Trophoblast cell (in vitro differentiated cells and primary cell): ENCODE measurements at regions not wholly inside any gene's neighbourhood (a gene's known extent, or its start where the extent isn't known, plus 50 kb on each side); places are given as distances from the start of the nearest gene placed in this dataset.

Experiments used
- DNase-seq, 2 donors: peaks; one replicate each; pipeline ENCODE4 v3.0.0-alpha.2; 2016
- H2AFZ ChIP-seq: 2 replicates; pipeline ENCODE4 v1.6.1; 2013; ENCODE audit warnings: low read length, moderate library complexity, mild to moderate bottlenecking; ENCODE audit not compliant: insufficient read depth, poor library complexity
- H2AK5ac ChIP-seq: 2 replicates; pipeline ENCODE4 v1.6.1; 2013; ENCODE audit warnings: mild to moderate bottlenecking, low read length
- H2BK120ac ChIP-seq: 2 replicates; pipeline ENCODE4 v1.6.1; 2013; ENCODE audit warnings: low read length, mild to moderate bottlenecking, moderate library complexity; ENCODE audit not compliant: insufficient read depth, poor library complexity
- H2BK12ac ChIP-seq: 2 replicates; pipeline ENCODE4 v1.6.1; 2013; ENCODE audit warnings: mild to moderate bottlenecking, low read length, moderate library complexity
- H2BK5ac ChIP-seq: 2 replicates; pipeline ENCODE4 v1.6.1; 2013; ENCODE audit warnings: low read length, low read depth, moderate library complexity, mild to moderate bottlenecking; ENCODE audit not compliant: poor library complexity
- H3K14ac ChIP-seq: 2 replicates; pipeline ENCODE4 v1.6.1; 2013; ENCODE audit warnings: mild to moderate bottlenecking, low read length
- H3K18ac ChIP-seq: 2 replicates; pipeline ENCODE4 v1.6.1; 2013; ENCODE audit warnings: mild to moderate bottlenecking, low read length
- H3K23ac ChIP-seq: 2 replicates; pipeline ENCODE4 v1.6.1; 2013; ENCODE audit warnings: low read length
- H3K27ac ChIP-seq: 2 replicates; pipeline ENCODE4 v1.5.1; 2013; ENCODE audit warnings: low read depth, mild to moderate bottlenecking, inconsistent platforms, low read length, moderate library complexity
- H3K27me3 ChIP-seq: 2 replicates; pipeline ENCODE4 v1.6.1; 2013; ENCODE audit warnings: inconsistent platforms, mild to moderate bottlenecking, low read length, moderate library complexity; ENCODE audit not compliant: insufficient read depth
- H3K36me3 ChIP-seq, 2 experiments: 1 replicate in 1 of 2; 2 replicates in 1 of 2; pipeline ENCODE4 v1.6.1; 2013; ENCODE audit warnings: low read length in 2 of 2, mild to moderate bottlenecking in 2 of 2, moderate library complexity in 1 of 2; ENCODE audit not compliant: insufficient read depth in 2 of 2, control insufficient read depth in 1 of 2
- H3K4ac ChIP-seq: 2 replicates; pipeline ENCODE4 v1.6.1; 2013; ENCODE audit warnings: low read depth, mild to moderate bottlenecking, low read length, moderate library complexity
- H3K4me1 ChIP-seq, 2 experiments: 1 replicate in 1 of 2; 2 replicates in 1 of 2; pipeline ENCODE4 v1.6.1; 2013; ENCODE audit warnings: low read length in 2 of 2, mild to moderate bottlenecking in 2 of 2, moderate library complexity in 1 of 2; ENCODE audit not compliant: insufficient read depth in 2 of 2, control insufficient read depth in 1 of 2
- H3K4me2 ChIP-seq: 2 replicates; pipeline ENCODE4 v1.6.1; 2013; ENCODE audit warnings: inconsistent platforms, mild to moderate bottlenecking, low read length, moderate library complexity
- H3K4me3 ChIP-seq: 2 replicates; pipeline ENCODE4 v1.5.1; 2013; ENCODE audit warnings: mild to moderate bottlenecking, low read depth, low read length, inconsistent platforms
- H3K79me1 ChIP-seq: one replicate; pipeline ENCODE4 v1.6.1; 2013; ENCODE audit warnings: low read length
- H3K79me2 ChIP-seq: 2 replicates; pipeline ENCODE4 v1.6.1; 2013; ENCODE audit warnings: low read length, mild to moderate bottlenecking; ENCODE audit not compliant: control insufficient read depth, insufficient read depth, poor library complexity
- H3K9ac ChIP-seq: 2 replicates; pipeline ENCODE4 v1.6.1; 2013; ENCODE audit warnings: mild to moderate bottlenecking, low read length
- H3K9me3 ChIP-seq: 2 replicates; pipeline ENCODE4 v1.6.1; 2013; ENCODE audit warnings: low read depth, mild to moderate bottlenecking, control low read depth, inconsistent platforms, low read length; ENCODE audit not compliant: insufficient read depth
- H4K12ac ChIP-seq: 2 replicates; pipeline ENCODE4 v1.6.1; 2013; ENCODE audit warnings: low read depth, mild to moderate bottlenecking, low read length, moderate library complexity
- H4K8ac ChIP-seq: 2 replicates; pipeline ENCODE4 v1.6.1; 2013; ENCODE audit warnings: low read depth, mild to moderate bottlenecking, low read length, moderate library complexity
- H4K91ac ChIP-seq: one replicate; pipeline ENCODE4 v1.6.1; 2013; ENCODE audit warnings: low read depth, mild to moderate bottlenecking, low read length, moderate library complexity
- WGBS: extraction: QIAGEN DNeasy Blood & Tissue Kit; methylation state at CpG from one replicate; pipeline ENCODE4 v1.1.7; 2013; ENCODE audit warnings: missing lambda C conversion rate; ENCODE audit not compliant: insufficient read length, insufficient coverage; ENCODE audit errors: extremely low coverage; 5-methylcytosine and 5-hydroxymethylcytosine counted together

DNA sequence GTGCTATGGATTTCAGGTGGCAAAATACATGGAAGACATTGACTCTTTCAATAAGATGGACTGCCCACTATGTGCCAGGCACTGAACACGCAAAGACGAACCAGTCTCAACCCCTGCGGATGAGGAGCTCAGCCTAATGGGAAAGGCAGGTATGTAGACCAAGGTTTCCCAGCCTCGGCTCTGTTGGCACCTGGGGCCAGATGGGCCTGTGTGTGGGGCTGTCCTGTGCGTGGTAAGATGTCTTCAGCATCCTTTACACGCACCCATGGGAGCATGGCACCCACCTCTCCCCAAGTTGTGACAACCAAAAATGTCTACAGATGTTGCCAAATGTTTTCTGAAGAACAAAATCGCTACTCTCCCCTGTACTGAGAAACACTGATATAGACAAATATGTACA is 82.6 kb upstream of the FOXQ1 start:
- Histone ChIP-seq H3K4ac (no peak overlapping the region), H3K23ac (no peak overlapping the region), H3K27me3 (no peaks in the 10 kb centered on the region), H3K79me1 (no peaks in the 10 kb centered on the region), H2AFZ (no peak overlapping the region), H3K4me3 (no peak overlapping the region), H3K36me3 (no peaks in the 10 kb centered on the region), H2BK5ac (no peak overlapping the region), H3K9me3 (no peaks in the 10 kb centered on the region), H4K91ac (no peak overlapping the region), H3K4me1 (no peaks in the 10 kb centered on the region), H2BK12ac (no peak overlapping the region), H3K4me2 (no peak overlapping the region), H3K9ac (no peak overlapping the region), H3K27ac (no peak overlapping the region), H3K79me2 (no peaks in the 10 kb centered on the region), H4K12ac (no peak overlapping the region), H3K18ac (no peak overlapping the region), H2BK120ac (no peak overlapping the region), H4K8ac (no peak overlapping the region), H2AK5ac (no peak overlapping the region), H3K14ac (no peak overlapping the region)
- DNase-seq: no peak
- no CpG with 5 or more reads among the region's 7 CpGs for WGBS

GRCh38 chr6:1228754-1229191 is 83.1 kb upstream of the FOXQ1 start:
- Histone ChIP-seq H3K14ac (no peak overlapping the region), H2BK12ac (no peak overlapping the region), H4K12ac (no peak overlapping the region), H3K9me3 (no peaks in the 10 kb centered on the region), H3K27me3 (no peaks in the 10 kb centered on the region), H3K79me2 (no peaks in the 10 kb centered on the region), H2AFZ (no peak overlapping the region), H3K18ac (no peak overlapping the region), H2AK5ac (no peak overlapping the region), H3K27ac (no peak overlapping the region), H2BK120ac (no peak overlapping the region), H3K9ac (no peak overlapping the region), H3K4me1 (no peaks in the 10 kb centered on the region), H3K4ac (no peak overlapping the region), H3K79me1 (no peaks in the 10 kb centered on the region), H4K8ac (no peak overlapping the region), H3K36me3 (no peaks in the 10 kb centered on the region), H3K23ac (no peak overlapping the region), H3K4me2 (no peak overlapping the region), H3K4me3 (no peak overlapping the region), H2BK5ac (no peak overlapping the region), H4K91ac (no peak overlapping the region)
- DNase-seq: peak in 1 of 2 donors; percentile 14
- no CpG with 5 or more reads among the region's 9 CpGs for WGBS

GRCh38 chr6:1227935-1228753 is 83.8 kb upstream of the FOXQ1 start:
- H3K4me2 ChIP-seq: no peak overlapping the region
- no peaks in the 10 kb centered on the region for H3K27me3 ChIP-seq
- no peaks in the 10 kb centered on the region for H3K36me3 ChIP-seq
- no peak overlapping the region for H3K27ac ChIP-seq
- no peak overlapping the region for H2AK5ac ChIP-seq
- H2BK120ac ChIP-seq: no peak overlapping the region
- no peaks in the 10 kb centered on the region for H3K4me1 ChIP-seq
- H4K12ac ChIP-seq: no peak overlapping the region
- H3K4me3 ChIP-seq: no peak overlapping the region
- H2BK12ac ChIP-seq: no peak overlapping the region
- no peak overlapping the region for H3K18ac ChIP-seq
- no peaks in the 10 kb centered on the region for H3K9me3 ChIP-seq
- no peak overlapping the region for H2AFZ ChIP-seq
- DNase-seq: peak; percentile 75 to 89
- no CpG with 5 or more reads among the region's 16 CpGs for WGBS
- H3K23ac ChIP-seq: no peak overlapping the region
- no peak overlapping the region for H3K4ac ChIP-seq
- no peaks in the 10 kb centered on the region for H3K79me1 ChIP-seq
- H4K91ac ChIP-seq: no peak overlapping the region
- no peak overlapping the region for H2BK5ac ChIP-seq
- H3K9ac ChIP-seq: no peak overlapping the region
- no peak overlapping the region for H4K8ac ChIP-seq
- no peaks in the 10 kb centered on the region for H3K79me2 ChIP-seq
- no peak overlapping the region for H3K14ac ChIP-seq

- no peak overlapping the region for H3K4me2 ChIP-seq
- no peak overlapping the region for H3K9ac ChIP-seq
- H3K18ac ChIP-seq: no peak overlapping the region
- no peak overlapping the region for H2AFZ ChIP-seq
- no peaks in the 10 kb centered on the region for H3K4me1 ChIP-seq
- no peak overlapping the region for H3K27ac ChIP-seq
- no peak overlapping the region for H4K12ac ChIP-seq
- H3K9me3 ChIP-seq: no peaks in the 10 kb centered on the region
- H3K23ac ChIP-seq: no peak overlapping the region
- H2BK12ac ChIP-seq: no peak overlapping the region
- no peak overlapping the region for H3K14ac ChIP-seq
- H3K79me2 ChIP-seq: no peaks in the 10 kb centered on the region
- WGBS: no CpG with 5 or more reads among the region's 3 CpGs
- no peak overlapping the region for H2BK5ac ChIP-seq
- no peak overlapping the region for H2BK120ac ChIP-seq
- no peak overlapping the region for H3K4ac ChIP-seq
- H3K4me3 ChIP-seq: no peak overlapping the region
- H3K36me3 ChIP-seq: no peaks in the 10 kb centered on the region
- H2AK5ac ChIP-seq: no peak overlapping the region
- no peak for DNase-seq
- H3K27me3 ChIP-seq: no peaks in the 10 kb centered on the region
- no peaks in the 10 kb centered on the region for H3K79me1 ChIP-seq
- no peak overlapping the region for H4K8ac ChIP-seq
- H4K91ac ChIP-seq: no peak overlapping the region
Measured at GRCh38 chr6:1227600-1227934, 84.3 kb upstream of the FOXQ1 start.
